Left renal pelvis (tissue), 4 donors: ENCODE measurements at regions not wholly inside any gene's neighbourhood (a gene's known extent, or its start where the extent isn't known, plus 50 kb on each side); places are given as distances from the start of the nearest gene placed in this dataset.

Experiments
- DNase-seq, 4 donors: peaks; one replicate each; pipeline ENCODE4 v3.0.0-alpha.2; 2013; ENCODE audit warnings: low read depth in 4 of 4, low spot score in 3 of 4

GRCh38 chr21:43304621-43305335 is 122.2 kb downstream of the SIK1 start:
- DNase-seq: no peak

DNA sequence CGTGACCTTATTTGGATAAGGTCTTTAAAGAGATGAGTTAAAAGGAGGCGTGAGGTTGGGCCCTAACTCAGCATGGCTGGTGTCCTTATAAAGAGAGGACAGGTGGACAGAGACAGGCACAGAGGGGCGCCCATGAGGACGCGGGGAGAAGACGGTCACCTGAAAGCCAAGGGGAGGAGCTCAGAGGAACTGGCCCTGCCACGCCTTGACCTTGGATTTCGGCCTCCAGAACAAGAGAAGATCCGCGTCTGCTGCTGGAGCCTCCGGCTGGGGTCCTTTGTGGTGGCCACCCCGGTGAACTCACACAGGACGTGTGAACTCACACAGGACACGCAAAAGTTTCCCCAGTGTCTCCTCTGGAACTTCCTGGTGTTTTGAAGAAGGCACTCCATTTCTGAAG is 122.7 kb downstream of the SIK1 start:
- no peak for DNase-seq

DNA sequence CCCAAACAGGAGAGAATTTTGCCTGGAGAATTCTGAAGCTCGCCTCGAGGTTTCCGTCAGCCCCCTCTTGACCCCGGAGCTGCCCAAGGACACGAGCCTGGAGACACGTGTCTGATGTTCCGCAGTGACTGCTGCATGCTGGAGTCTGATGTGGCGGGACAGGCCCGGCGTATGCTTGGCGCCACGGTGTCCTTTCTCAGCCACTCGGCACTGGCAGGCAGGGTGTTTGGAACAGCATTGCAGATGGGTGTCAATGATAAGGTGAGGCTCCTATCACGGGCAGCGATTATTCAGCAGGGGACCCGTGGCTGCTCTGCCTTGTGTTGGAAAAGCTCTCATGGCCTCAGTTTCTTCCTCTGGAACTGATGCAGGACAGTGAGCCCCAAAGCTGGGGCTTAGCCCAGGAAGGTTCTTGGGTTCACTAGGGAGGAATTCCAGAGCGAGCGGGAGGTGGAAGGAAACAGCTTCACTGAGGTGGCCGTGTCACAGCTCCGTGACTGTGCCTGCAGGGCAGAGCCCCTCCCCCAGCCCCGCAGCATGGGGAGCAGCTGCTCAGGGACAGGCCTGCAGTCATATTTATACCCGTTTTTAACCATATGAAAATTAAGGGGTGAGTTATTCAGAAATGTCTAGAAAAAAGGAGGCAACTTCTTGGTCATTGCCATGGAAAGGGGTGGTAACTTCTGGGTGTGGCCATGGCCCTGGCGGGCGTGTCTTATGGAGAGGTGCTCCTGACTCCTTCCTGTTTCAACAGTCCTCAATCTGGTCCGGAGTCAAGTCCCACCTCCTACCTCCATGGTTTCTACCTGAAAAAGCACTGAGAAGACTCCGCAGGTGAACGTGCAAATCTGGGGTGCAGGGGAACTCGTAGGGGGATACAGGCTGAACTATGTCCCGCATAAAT is 123.4 kb downstream of the SIK1 start:
- no peak for DNase-seq

GRCh38 chr21:43302769-43303168 is 124.2 kb downstream of the SIK1 start:
- DNase-seq: no peak

- no peak for DNase-seq
These were observed 124.8 kb downstream of the SIK1 start for GRCh38 chr21:43302062-43302700.

DNA sequence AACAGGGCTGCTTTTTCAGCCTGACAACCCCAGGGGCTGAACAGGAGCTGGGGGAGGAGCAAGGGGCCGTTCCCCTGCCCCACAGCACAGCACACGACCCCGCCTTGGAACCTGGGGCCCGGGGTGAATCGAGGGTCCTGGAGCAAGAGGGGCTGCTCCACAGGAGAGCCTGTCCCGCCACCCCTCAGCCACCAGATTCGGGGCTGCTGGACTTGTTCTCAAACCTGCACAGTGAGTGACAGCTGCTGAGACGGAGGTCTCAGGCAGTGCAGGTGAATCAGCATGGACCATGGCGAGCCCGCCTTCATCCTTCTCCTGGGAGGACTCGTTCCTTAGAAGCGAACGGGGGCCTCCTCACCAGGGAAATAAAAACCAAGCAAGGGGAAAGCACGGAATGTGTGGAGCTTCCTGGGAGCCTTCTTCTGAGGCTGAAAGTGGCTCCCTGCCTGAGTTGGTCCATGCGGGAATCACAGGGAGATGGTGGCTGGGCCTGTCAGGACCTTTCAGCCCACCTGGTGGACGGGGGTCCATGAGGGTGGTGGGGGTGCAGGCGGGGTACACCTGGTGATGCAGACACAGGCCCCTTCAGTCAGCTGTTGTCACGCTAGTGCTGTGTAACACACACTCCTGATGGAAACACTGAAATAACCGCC is 125.4 kb downstream of the SIK1 start:
- DNase-seq: no peak

GRCh38 chr21:43300496-43301408 is 126.2 kb downstream of the SIK1 start:
- no peak for DNase-seq

DNA sequence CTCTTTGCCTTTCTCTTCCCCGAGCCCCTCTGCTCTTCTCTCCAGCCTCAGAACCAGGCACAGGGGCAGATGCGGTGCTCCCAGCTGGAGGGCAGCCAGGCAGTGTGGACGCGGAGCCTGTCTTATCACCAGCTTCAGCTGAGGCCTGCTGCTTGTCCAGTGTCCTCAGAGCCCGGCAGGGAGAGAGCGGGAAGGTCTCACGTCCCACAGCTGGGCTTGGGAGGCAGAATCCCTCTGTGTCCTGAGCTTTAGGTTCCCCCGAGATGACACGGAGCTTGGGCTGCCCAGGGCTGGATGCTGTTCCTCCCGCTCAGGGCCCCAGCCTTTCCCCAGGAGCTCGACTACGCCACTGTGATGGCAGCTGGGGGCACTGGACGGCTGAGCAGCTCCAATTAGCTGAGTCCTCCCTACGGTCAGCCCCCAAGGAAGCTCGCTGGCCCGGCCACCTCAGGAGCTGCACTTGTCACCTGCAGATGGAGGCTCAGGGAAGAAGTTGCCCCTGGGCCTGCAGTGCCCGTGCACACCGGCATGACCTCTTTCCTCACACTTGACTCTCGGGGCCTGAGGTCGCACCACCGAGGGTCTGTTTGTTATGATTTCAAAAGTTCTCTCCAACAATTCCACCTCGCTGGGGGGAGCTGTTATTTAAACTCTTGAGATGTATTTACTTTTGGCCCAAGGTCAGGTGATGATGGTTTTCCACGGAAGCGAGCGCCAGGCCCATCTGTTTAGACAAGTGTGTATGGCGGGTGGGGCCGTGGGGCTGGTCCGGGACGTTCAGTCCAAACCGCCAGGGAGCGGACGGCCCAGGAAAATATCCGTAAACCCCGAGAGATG is 127.3 kb downstream of the SIK1 start:
- no peak for DNase-seq

GRCh38 chr21:43298546-43299440 is 128.1 kb downstream of the SIK1 start:
- no peak for DNase-seq

DNA sequence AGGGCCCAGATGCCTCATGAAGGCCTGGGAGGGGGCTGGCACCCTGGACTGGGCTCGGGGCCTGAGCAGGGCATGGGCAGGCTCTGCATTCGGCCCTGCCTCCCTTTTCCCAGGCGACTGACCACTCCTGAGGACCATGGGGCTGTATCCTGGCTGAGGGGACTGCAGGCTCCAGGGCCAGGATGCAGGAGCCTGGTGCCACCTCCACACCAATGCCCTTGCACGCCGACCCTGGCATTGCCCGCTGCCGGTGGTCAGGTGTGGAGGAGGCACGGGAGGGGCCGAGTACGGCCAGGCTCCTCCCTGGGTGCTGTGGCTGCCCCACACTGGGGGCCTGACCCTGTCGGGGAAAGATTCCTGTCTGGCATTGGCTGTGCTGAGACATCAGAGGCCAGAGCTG is 128.9 kb downstream of the SIK1 start:
- no peak for DNase-seq

- no peak for DNase-seq
These were observed 128.7 kb downstream of the CRYAA start for GRCh38 chr21:43297391-43297981.

DNA sequence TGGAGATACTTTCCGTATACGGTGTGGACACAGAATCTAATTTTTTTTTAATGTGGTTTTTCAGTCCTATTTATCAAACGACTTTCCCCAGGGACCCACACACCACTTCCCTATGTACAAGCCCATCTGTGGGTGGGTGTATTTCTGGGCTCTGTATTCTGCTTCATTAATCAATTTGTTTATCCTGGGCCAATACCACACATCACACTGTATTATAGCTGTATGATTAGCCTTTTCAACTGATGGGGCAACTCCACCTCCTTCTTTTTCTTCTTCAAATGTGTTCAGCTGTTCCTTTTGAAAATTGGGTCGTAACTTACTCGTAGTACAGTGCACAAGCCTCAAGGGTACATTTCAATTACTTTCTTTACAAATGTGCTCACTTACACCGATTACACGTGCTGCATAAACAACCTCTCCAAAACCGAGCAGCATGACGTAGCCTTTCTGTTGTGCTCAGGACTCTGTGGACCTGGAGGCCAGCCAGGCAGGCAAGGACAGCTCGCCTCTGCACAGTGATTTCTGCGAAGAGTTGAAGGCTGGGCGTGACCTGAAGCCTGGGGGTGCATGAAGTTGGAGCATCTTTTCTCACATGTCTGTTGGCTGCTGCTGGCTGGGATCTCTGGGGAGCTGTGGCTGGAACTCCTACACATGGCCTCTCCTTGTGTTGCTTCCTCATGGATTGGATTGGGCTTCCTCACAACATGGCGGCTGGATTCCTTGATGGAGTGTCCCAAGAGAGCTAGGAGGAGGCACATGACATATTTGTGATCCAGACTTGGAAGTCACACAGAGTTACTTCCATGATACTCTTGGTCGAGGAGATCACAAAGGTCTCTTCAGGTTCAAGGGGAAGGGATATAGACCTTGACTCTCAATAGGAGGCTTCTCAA is 126.5 kb downstream of the CRYAA start:
- no peak for DNase-seq

GRCh38 chr21:43294194-43294902 is 125.5 kb downstream of the CRYAA start:
- no peak for DNase-seq

DNA sequence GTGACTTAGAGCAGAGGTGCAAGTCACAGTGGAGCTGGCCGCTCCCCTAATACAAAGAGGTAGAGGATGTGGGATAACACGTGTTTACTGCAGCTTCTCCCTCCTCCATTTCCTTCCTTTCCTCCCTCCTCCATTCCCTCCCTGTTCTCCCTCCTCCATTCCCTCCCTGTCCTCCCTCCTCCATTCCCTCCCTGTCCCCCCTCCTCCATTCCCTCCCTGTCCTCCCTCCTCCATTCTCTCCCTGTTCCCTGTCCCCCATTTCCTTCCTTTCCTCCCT is 124.0 kb downstream of the CRYAA start:
- DNase-seq: no peak

GRCh38 chr21:43292041-43292865 is 123.4 kb downstream of the CRYAA start:
- DNase-seq: no peak
